GM06990 (cell line): ENCODE measurements at regions not wholly inside any gene's neighbourhood (a gene's known extent, or its start where the extent isn't known, plus 50 kb on each side); places are given as distances from the start of the nearest gene placed in this dataset.
"Not testable (repeated sequence)": the region's sequence is repeated elsewhere in the genome, so short reads cannot be mapped to it uniquely, and the experiment has no call there.

ENCODE experiments used
- DNase-seq: peaks from one replicate; pipeline ENCODE4 v3.0.0-alpha.2; 2011; ENCODE audit not compliant: insufficient read length; ENCODE audit errors: extremely low read depth
- H3K27me3 ChIP-seq: replicated peaks from 2 replicates; pipeline ENCODE4 v1.6.0; 2011; ENCODE audit warnings: low read length; ENCODE audit not compliant: control insufficient read depth, insufficient read depth
- H3K36me3 ChIP-seq: 2 replicates; pipeline ENCODE4 v1.5.1; 2011; ENCODE audit warnings: low read length; ENCODE audit not compliant: control insufficient read depth, insufficient read depth
- H3K4me3 ChIP-seq: replicated peaks from 2 replicates; pipeline ENCODE4 v1.5.1; 2011; ENCODE audit warnings: low read depth, mild to moderate bottlenecking, control low read depth, low read length
- TF ChIP-seq, protein P1 (sequence below): IDR thresholded peaks from 2 replicates; pipeline ENCODE4 v1.5.1; 2011; ENCODE audit warnings: low read length, control low read depth, mild to moderate bottlenecking, inconsistent platforms; ENCODE audit not compliant: insufficient read depth, poor library complexity, severe bottlenecking

DNA sequence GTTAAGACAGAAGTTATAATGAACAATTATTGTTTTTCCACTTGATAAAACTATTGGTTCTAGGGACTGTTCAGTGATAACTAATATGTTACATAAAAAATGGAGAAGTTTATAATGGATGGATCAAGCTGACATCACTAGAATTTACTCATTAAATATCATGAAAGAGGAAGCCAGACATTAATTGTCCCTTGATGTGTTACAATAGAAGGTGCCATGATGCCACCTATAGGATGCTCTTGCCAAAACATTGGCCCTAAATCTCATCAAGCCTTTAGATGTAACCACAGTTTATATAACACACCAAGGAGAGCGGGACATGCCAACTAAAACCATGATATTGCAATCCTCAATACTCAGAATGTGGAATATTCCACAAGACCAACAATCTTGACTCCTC lies 147.9 kb upstream of the MON1B start:
- TF ChIP-seq, protein P1, sequence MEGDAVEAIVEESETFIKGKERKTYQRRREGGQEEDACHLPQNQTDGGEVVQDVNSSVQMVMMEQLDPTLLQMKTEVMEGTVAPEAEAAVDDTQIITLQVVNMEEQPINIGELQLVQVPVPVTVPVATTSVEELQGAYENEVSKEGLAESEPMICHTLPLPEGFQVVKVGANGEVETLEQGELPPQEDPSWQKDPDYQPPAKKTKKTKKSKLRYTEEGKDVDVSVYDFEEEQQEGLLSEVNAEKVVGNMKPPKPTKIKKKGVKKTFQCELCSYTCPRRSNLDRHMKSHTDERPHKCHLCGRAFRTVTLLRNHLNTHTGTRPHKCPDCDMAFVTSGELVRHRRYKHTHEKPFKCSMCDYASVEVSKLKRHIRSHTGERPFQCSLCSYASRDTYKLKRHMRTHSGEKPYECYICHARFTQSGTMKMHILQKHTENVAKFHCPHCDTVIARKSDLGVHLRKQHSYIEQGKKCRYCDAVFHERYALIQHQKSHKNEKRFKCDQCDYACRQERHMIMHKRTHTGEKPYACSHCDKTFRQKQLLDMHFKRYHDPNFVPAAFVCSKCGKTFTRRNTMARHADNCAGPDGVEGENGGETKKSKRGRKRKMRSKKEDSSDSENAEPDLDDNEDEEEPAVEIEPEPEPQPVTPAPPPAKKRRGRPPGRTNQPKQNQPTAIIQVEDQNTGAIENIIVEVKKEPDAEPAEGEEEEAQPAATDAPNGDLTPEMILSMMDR: peak; percentile 45
- DNase-seq: no peak

DNA sequence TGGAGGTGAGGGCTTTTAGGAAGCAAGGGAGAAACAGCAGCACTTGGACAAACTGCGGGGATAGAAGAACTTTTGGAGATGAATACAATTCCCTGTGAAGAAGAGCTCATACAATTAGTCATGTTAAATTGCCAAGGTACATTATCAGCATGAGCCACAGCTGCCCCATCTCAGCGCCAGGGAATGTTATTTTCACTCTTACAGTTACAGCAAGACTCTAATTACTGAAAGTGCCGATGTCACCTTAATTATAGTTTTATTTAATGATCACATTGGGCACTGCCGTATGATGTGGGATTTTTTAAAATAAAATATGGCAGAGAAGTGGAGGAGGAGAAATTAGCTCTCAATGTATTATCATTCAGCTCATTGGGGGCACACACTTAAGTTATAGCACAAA lies 144.8 kb upstream of the MON1B start:
- Histone ChIP-seq H3K4me3 (no peak overlapping the region), H3K27me3 (no peaks in the 10 kb centered on the region), H3K36me3 (no peaks in the 10 kb centered on the region)
- TF ChIP-seq, protein P1: no peak
- no peak for DNase-seq

More for the DNA sequence above, 147.9 kb upstream of the MON1B start:
- Histone ChIP-seq H3K27me3 (no peaks in the 10 kb centered on the region), H3K36me3 (no peaks in the 10 kb centered on the region), H3K4me3 (no peak overlapping the region)

DNA sequence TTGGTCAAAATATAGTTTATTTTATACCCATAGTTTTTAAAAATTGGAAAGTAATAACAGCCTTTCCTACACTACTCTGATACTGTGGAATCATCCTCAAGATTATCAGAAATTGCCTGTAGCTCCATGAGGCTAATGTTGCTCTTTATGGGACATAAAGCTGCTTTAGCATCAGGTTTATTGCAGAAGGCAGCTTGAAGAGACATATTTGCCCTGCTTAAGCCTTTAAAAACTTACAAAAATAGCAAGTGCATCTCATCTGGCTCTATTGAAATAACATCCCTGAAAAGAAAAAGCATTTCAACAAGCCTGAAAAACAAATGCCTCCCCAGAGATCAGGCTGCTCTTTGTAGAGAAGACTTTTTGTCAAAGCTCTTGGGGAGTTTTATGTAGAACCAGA lies 142.9 kb upstream of the MON1B start:
- no peak for DNase-seq
- no peaks in the 10 kb centered on the region for H3K27me3 ChIP-seq
- TF ChIP-seq, protein P1: no peak
- H3K4me3 ChIP-seq: no peak overlapping the region
- no peaks in the 10 kb centered on the region for H3K36me3 ChIP-seq

DNA sequence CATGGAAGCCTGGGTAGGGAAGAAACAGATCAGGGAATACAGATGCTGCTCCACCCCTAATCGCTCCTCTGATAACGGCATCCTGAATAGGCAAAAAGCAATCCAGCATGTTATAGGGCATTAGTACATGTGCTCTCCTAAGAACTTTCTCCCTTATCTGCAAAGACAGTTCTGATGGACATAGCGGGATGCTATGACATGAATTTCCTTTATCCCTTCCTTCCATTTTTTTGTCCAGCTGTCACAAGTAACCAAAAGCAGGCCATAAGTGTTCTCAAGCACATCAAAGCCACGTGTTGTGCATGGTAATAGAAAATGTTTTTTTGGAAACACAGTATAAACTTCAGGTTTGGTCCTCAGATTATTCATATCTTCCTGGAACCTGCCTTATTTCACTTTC lies 141.4 kb upstream of the MON1B start:
- no peak for DNase-seq
- Histone ChIP-seq H3K27me3 (no peaks in the 10 kb centered on the region), H3K4me3 (no peak overlapping the region), H3K36me3 (no peaks in the 10 kb centered on the region)
- TF ChIP-seq, protein P1: no peak

DNA sequence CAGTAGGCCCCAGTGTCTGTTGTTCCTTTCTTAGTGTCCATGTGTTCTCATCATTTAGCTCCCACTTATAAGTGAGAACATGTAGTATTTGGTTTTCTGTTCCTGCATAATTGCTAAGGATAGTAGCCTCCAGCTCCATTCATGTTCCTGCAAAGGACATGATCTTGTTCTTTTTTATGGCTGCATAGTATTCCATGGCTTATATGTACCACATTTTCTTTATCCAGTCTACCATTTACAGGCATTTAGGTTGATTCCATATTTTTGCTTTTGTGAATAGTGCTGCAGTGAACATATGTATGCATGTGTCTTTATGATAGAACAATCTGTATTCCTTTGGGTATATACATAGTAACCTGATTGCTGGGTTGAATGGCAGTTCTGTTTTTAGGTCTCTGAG lies 134.4 kb upstream of the MON1B start:
- H3K27me3 ChIP-seq, H3K36me3 ChIP-seq, H3K4me3 ChIP-seq, DNase-seq: not testable (repeated sequence)

DNA sequence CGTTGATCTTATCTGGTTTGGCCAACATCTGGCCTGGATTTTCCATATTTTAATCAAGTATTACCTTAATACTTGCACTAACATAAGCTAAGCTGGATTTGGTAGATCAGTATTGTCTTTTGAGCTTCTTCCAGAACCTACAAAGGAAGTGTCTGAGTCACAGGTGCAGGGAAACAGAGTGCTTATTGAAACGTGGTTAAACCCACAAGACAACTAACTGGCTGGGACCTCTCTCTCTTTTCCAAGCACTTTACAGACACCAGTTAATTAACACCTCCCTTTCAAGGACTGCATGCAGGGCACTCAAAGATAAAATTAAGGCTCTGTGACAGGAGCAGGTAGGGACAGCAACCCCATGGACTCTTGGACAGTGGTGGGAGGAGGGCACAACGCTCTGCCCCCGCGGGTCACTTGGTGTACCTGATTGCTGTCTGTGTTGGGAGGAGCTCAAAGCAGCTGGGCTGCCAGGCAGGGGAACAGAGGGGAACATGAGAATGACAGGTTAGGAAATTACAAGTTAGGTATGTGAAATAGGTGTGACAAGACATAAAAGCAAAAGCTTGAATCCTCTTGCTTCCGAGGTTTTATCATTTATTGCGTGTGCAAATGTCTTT lies 133.7 kb upstream of the MON1B start:
- Histone ChIP-seq H3K36me3 (no peaks in the 10 kb centered on the region), H3K27me3 (no peaks in the 10 kb centered on the region), H3K4me3 (no peak overlapping the region)
- TF ChIP-seq, protein P1: no peak
- DNase-seq: no peak
